ENCODE measurements at regions not wholly inside any gene's neighbourhood (a gene's known extent, or its start where the extent isn't known, plus 50 kb on each side); places are given as distances from the start of the nearest gene placed in this dataset.

DNA sequence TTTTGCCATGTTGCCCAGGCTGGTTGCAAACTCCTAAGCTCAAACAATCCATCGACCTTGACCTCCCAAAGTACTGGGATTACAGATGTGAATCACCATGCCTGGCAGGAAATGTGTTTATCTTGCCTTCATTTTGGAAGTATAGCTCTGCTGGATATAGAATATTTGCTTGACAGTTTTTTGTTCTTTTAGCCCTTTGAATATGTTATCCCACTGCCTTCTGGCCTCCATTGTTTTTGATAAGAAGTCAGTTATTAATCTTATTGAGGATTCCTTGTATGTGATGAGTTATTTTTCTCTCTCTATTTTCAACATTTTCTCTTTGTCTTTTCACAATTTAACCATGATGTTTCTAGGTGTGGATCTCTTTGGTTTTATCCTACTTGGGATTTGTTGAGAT is 112.9 kb upstream of the RAB3GAP2 start:
- TF ChIP-seq, protein P1, sequence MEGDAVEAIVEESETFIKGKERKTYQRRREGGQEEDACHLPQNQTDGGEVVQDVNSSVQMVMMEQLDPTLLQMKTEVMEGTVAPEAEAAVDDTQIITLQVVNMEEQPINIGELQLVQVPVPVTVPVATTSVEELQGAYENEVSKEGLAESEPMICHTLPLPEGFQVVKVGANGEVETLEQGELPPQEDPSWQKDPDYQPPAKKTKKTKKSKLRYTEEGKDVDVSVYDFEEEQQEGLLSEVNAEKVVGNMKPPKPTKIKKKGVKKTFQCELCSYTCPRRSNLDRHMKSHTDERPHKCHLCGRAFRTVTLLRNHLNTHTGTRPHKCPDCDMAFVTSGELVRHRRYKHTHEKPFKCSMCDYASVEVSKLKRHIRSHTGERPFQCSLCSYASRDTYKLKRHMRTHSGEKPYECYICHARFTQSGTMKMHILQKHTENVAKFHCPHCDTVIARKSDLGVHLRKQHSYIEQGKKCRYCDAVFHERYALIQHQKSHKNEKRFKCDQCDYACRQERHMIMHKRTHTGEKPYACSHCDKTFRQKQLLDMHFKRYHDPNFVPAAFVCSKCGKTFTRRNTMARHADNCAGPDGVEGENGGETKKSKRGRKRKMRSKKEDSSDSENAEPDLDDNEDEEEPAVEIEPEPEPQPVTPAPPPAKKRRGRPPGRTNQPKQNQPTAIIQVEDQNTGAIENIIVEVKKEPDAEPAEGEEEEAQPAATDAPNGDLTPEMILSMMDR (IDR thresholded peaks at IDR 0.05; ENCODE audit: poor library complexity, severe bottlenecking): no peak
- TF ChIP-seq POLR2AphosphoS5 (IDR thresholded peaks at IDR 0.05) (no peak), EZH2 (IDR thresholded peaks at IDR 0.05; ENCODE audit: borderline replicate concordance, insufficient read depth, low read length, poor library complexity, severe bottlenecking) (no peak), MXI1 (conservative IDR thresholded peaks at IDR 0.05; ENCODE audit: poor library complexity, severe bottlenecking) (no peak), EP300 (conservative IDR thresholded peaks at IDR 0.05; ENCODE audit: poor library complexity, severe bottlenecking) (no peak), TAF1 (IDR thresholded peaks at IDR 0.05; ENCODE audit: low read depth) (no peak), RAD21 (conservative IDR thresholded peaks at IDR 0.05) (no peak), SMC3 (conservative IDR thresholded peaks at IDR 0.05; ENCODE audit: poor library complexity) (no peak)
- TF ChIP-seq, protein P2, sequence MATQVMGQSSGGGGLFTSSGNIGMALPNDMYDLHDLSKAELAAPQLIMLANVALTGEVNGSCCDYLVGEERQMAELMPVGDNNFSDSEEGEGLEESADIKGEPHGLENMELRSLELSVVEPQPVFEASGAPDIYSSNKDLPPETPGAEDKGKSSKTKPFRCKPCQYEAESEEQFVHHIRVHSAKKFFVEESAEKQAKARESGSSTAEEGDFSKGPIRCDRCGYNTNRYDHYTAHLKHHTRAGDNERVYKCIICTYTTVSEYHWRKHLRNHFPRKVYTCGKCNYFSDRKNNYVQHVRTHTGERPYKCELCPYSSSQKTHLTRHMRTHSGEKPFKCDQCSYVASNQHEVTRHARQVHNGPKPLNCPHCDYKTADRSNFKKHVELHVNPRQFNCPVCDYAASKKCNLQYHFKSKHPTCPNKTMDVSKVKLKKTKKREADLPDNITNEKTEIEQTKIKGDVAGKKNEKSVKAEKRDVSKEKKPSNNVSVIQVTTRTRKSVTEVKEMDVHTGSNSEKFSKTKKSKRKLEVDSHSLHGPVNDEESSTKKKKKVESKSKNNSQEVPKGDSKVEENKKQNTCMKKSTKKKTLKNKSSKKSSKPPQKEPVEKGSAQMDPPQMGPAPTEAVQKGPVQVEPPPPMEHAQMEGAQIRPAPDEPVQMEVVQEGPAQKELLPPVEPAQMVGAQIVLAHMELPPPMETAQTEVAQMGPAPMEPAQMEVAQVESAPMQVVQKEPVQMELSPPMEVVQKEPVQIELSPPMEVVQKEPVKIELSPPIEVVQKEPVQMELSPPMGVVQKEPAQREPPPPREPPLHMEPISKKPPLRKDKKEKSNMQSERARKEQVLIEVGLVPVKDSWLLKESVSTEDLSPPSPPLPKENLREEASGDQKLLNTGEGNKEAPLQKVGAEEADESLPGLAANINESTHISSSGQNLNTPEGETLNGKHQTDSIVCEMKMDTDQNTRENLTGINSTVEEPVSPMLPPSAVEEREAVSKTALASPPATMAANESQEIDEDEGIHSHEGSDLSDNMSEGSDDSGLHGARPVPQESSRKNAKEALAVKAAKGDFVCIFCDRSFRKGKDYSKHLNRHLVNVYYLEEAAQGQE (IDR thresholded peaks at IDR 0.05; ENCODE audit: borderline replicate concordance): no peak
